ENCODE measurements at regions not wholly inside any gene's neighbourhood (a gene's known extent, or its start where the extent isn't known, plus 50 kb on each side); places are given as distances from the start of the nearest gene placed in this dataset.

DNA sequence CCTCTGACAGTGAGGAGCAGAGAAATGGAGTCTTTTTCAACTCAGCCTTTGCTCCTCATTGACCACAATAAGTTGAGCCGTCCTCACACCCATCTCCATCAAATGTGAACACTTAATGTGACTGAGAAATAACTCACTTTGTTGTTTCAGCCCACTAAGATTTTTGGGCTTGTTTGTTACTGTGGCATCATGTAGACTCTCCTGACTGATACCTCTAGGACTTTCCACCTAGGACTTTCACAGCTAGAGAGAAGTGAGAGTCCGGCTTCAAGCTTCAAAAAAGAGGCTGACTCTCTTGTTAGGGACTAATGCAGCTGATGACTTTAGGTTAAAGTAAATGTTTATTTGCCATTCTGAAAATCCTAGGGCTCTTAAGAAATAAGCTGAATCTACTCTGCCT lies 435.0 kb downstream of the TMEM114 start:
- TF ChIP-seq, protein P1, sequence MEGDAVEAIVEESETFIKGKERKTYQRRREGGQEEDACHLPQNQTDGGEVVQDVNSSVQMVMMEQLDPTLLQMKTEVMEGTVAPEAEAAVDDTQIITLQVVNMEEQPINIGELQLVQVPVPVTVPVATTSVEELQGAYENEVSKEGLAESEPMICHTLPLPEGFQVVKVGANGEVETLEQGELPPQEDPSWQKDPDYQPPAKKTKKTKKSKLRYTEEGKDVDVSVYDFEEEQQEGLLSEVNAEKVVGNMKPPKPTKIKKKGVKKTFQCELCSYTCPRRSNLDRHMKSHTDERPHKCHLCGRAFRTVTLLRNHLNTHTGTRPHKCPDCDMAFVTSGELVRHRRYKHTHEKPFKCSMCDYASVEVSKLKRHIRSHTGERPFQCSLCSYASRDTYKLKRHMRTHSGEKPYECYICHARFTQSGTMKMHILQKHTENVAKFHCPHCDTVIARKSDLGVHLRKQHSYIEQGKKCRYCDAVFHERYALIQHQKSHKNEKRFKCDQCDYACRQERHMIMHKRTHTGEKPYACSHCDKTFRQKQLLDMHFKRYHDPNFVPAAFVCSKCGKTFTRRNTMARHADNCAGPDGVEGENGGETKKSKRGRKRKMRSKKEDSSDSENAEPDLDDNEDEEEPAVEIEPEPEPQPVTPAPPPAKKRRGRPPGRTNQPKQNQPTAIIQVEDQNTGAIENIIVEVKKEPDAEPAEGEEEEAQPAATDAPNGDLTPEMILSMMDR (IDR thresholded peaks at IDR 0.05; ENCODE audit: unreplicated experiment), result no peak
- H3K36me3 Mint-ChIP-seq (ENCODE audit: insufficient read depth), result no peaks in the 10 kb centered on the region
- DNase-seq (ENCODE audit: low spot score, unreplicated experiment), result no peak
- H3K4me3 Mint-ChIP-seq (ENCODE audit: low read depth), result no peak overlapping the region
- no peak overlapping the region for H3K27ac Mint-ChIP-seq
- H3K4me1 Mint-ChIP-seq (ENCODE audit: low read depth), result peaks cover 1% of the 10 kb centered on the region
- H3K27me3 Mint-ChIP-seq, result no peaks in the 10 kb centered on the region
- peaks cover 11% of the 10 kb centered on the region for H3K9me3 Mint-ChIP-seq (ENCODE audit: low read depth)

DNA sequence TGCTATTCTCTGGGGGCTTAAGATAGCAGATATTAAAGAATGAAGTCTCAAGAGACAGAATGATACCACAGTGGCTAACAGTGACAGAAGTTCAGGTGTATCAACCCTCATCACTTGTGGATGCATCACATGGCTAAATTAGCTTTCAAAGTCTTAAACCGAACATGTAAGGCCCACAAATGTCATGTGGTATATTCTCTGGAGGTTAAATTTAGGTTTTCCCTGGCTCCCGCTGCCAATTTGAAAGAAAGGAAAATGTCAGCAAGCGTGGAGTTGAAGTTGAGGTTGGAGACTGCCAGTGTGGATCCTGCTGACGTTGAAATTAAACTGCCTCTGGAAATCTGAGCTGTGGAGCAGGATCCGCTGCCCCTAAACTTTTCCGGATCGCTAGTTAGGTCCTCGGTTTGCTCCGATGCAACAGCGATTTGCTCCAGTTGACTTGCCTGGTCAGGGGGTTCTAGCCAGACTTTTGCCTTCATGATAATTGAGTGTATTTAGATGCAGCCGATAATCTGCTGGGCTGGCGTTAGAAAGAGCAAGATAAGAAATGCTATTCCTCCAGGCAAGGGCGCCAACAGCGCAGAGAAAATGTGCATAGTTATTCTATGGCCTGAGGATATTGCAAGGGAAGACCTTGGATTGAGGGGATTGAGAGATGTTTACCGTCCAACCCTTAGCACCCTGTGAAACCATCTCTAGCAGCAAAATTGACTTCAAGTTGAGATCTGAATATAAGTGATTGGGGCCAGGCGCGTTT lies 443.9 kb downstream of the TMEM114 start:
- H3K36me3 Mint-ChIP-seq (ENCODE audit: insufficient read depth), result no peaks in the 10 kb centered on the region
- no peaks in the 10 kb centered on the region for H3K9me3 Mint-ChIP-seq (ENCODE audit: low read depth)
- H3K4me1 Mint-ChIP-seq (ENCODE audit: low read depth), result no peaks in the 10 kb centered on the region
- DNase-seq (ENCODE audit: low spot score, unreplicated experiment), result no peak
- TF ChIP-seq, protein P1 (IDR thresholded peaks at IDR 0.05; ENCODE audit: unreplicated experiment), result no peak
- no peaks in the 10 kb centered on the region for H3K27me3 Mint-ChIP-seq
- H3K4me3 Mint-ChIP-seq (ENCODE audit: low read depth), result no peak overlapping the region
- H3K27ac Mint-ChIP-seq, result no peak overlapping the region

DNA sequence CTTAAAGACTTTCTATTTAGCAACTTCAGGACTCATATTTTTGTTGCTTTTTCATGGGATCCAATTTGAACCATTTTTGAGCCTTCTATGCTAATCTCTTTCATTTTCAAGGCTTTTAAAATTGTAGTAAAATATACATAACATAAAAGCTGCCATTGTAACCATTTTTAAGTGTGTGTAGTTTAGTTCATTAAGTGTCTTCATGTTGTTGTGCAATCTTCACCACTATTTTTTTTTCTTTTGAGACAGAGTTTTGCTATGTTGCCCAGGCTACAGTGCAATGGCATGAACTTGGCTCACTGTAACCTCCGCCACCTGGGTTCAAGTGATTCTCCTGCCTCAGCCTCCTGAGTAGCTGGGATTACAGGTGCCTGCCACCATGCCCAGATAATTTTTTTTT lies 451.6 kb downstream of the TMEM114 start:
- H3K36me3 Mint-ChIP-seq (ENCODE audit: insufficient read depth), result no peaks in the 10 kb centered on the region
- TF ChIP-seq, protein P1 (IDR thresholded peaks at IDR 0.05; ENCODE audit: unreplicated experiment), result no peak
- no peak for DNase-seq (ENCODE audit: low spot score, unreplicated experiment)
- no peaks in the 10 kb centered on the region for H3K9me3 Mint-ChIP-seq (ENCODE audit: low read depth)
- peaks cover 6% of the 10 kb centered on the region for H3K27me3 Mint-ChIP-seq
- no peaks in the 10 kb centered on the region for H3K4me1 Mint-ChIP-seq (ENCODE audit: low read depth)
- no peak overlapping the region for H3K4me3 Mint-ChIP-seq (ENCODE audit: low read depth)
- no peak overlapping the region for H3K27ac Mint-ChIP-seq

DNA sequence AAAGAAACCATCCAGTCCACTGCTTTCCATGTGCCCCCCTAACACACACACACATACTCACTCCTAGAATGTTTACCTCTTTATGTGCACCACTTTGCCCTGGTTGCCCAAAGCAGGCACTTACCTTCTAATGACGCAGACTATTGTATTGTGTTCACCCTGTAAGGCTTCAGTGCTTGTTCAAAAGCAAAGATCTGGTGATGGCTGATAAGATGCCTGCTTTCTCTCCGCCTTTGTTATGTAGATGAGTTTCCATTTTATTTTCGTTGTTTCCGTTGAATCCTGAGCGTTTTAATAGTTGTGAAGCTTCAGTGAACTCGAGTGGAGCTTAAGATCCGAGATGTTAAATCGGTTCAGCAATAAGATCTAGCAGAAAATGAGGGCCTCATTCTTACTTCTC lies 452.7 kb downstream of the TMEM114 start:
- H3K9me3 Mint-ChIP-seq (ENCODE audit: low read depth), result no peaks in the 10 kb centered on the region

DNA sequence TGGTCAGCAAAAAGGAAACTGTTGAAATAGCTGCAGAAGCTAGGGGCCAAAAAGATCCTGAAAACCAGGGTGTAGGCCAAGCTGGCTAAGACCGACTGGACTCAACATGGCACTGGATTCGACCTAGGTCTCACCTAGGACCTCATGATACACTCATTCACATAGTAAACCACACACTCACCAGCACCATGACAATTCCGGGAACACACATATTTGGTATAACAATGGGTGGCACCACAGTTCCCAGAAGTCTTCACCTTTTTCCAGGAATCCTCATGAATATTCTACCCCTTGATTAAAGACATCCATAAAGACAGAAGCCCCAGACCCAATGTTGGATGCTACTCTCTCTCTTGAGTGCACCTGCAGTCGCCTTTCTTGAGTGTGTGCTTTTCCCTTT lies 460.1 kb downstream of the TMEM114 start:
- no peak for DNase-seq (ENCODE audit: low spot score, unreplicated experiment)
- H3K27ac Mint-ChIP-seq, result no peak overlapping the region
- H3K9me3 Mint-ChIP-seq (ENCODE audit: low read depth), result peaks cover 6% of the 10 kb centered on the region
- TF ChIP-seq, protein P1 (IDR thresholded peaks at IDR 0.05; ENCODE audit: unreplicated experiment), result no peak
- peaks cover 1% of the 10 kb centered on the region for H3K36me3 Mint-ChIP-seq (ENCODE audit: insufficient read depth)
- H3K4me3 Mint-ChIP-seq (ENCODE audit: low read depth), result no peak overlapping the region
- peaks cover 16% of the 10 kb centered on the region for H3K4me1 Mint-ChIP-seq (ENCODE audit: low read depth)
- peaks cover 5% of the 10 kb centered on the region for H3K27me3 Mint-ChIP-seq

More for the DNA sequence above, 452.7 kb downstream of the TMEM114 start:
- Mint-ChIP-seq H3K4me1 (ENCODE audit: low read depth) (no peaks in the 10 kb centered on the region), H3K36me3 (ENCODE audit: insufficient read depth) (no peaks in the 10 kb centered on the region), H3K27ac (no peak overlapping the region), H3K4me3 (ENCODE audit: low read depth) (no peak overlapping the region), H3K27me3 (peaks cover 8% of the 10 kb centered on the region)
- TF ChIP-seq, protein P1 (IDR thresholded peaks at IDR 0.05; ENCODE audit: unreplicated experiment), result no peak
- no peak for DNase-seq (ENCODE audit: low spot score, unreplicated experiment)
